GM23248 (cell line): ENCODE measurements at regions not wholly inside any gene's neighbourhood (a gene's known extent, or its start where the extent isn't known, plus 50 kb on each side); places are given as distances from the start of the nearest gene placed in this dataset.

Experiments used
- EZH2 ChIP-seq: fragments of 200-600 bp; sonication (generic); IDR thresholded peaks from 2 replicates; pipeline ENCODE4 v1.6.1; 2018; ENCODE audit warnings: antibody characterized with exemption, mild to moderate bottlenecking; ENCODE audit not compliant: insufficient read depth, poor library complexity, severe bottlenecking
- EZH2phosphoT487 ChIP-seq: fragments of 200-600 bp; sonication (generic); IDR thresholded peaks from 2 replicates; pipeline ENCODE4 v1.6.1; 2018; ENCODE audit warnings: antibody characterized with exemption, moderate library complexity, mild to moderate bottlenecking, low read depth; ENCODE audit not compliant: insufficient read depth

DNA sequence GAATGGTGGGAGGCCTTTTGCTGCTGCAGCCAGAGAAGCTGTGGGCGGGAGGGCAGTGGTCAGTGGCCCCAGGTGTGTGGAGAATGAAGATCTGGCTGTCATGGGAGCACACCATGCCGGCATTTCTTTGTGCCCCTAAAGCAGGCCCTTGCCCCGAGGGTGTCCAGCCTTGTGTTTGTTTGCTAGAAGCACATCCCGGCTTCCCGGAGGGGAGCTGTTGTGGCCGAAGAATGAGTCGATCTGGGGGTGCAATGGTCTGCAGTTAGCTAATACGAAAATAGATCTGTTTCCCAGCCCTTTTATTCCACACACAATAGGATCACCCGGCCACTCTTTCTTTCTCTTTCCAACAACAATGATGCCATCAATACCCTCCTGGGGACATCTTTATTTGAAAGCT is 228.8 kb downstream of the CBLN1 start:
- TF ChIP-seq EZH2 (no peak), EZH2phosphoT487 (no peak)
